ENCODE measurements at regions not wholly inside any gene's neighbourhood (a gene's known extent, or its start where the extent isn't known, plus 50 kb on each side); places are given as distances from the start of the nearest gene placed in this dataset.

- no peak overlapping the region for H3K4me3 ChIP-seq
- H3K4me1 Mint-ChIP-seq, result peaks cover 2% of the 10 kb centered on the region; the same call in 2 of the 3 replicates
- H3F3A ChIP-seq (replicated peaks; ENCODE audit: low read depth), result no peaks in the 10 kb centered on the region
- H2AFZ ChIP-seq, result no peak overlapping the region
- H3K27me3 Mint-ChIP-seq (ENCODE audit: insufficient read depth, low read depth, poor library complexity), result no peaks in the 10 kb centered on the region
- peaks cover 7% of the 10 kb centered on the region for H3K9me3 Mint-ChIP-seq
- H3K9me2 ChIP-seq (ENCODE audit: insufficient read depth), result peaks cover 11% of the 10 kb centered on the region; the same call in 1 of the 2 replicates
- H3K79me2 ChIP-seq (replicated peaks; ENCODE audit: insufficient read depth), result no peaks in the 10 kb centered on the region
- H3K27me3 ChIP-seq (ENCODE audit: insufficient read depth), result no peaks in the 10 kb centered on the region
- H3K4me2 ChIP-seq, result no peak overlapping the region
- H3K4me3 Mint-ChIP-seq, result no peak overlapping the region
- H3K36me3 Mint-ChIP-seq (ENCODE audit: low read depth), result peaks cover 5% of the 10 kb centered on the region; the same call in 2 of the 3 replicates
- ATAC-seq (no peak), DNase-seq (ENCODE audit: low spot score) (no peak)
- no peak overlapping the region for H3K27ac Mint-ChIP-seq
- no peak overlapping the region for H3K27ac ChIP-seq (ENCODE audit: low read depth)
- TF ChIP-seq, protein P1, sequence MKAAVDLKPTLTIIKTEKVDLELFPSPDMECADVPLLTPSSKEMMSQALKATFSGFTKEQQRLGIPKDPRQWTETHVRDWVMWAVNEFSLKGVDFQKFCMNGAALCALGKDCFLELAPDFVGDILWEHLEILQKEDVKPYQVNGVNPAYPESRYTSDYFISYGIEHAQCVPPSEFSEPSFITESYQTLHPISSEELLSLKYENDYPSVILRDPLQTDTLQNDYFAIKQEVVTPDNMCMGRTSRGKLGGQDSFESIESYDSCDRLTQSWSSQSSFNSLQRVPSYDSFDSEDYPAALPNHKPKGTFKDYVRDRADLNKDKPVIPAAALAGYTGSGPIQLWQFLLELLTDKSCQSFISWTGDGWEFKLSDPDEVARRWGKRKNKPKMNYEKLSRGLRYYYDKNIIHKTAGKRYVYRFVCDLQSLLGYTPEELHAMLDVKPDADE (IDR thresholded peaks at IDR 0.05), result no peak
- TF ChIP-seq REST (IDR thresholded peaks at IDR 0.05; ENCODE audit: unreplicated experiment) (no peak), EZH2phosphoT487 (IDR thresholded peaks at IDR 0.05; ENCODE audit: unreplicated experiment) (no peak), ZNF331 (CRISPR knock-in tag; IDR thresholded peaks at IDR 0.05; ENCODE audit: low read depth) (no peak), STAT1 (IDR thresholded peaks at IDR 0.05; ENCODE audit: unreplicated experiment) (no peak), NANOG (IDR thresholded peaks at IDR 0.05; ENCODE audit: borderline replicate concordance) (no peak), POLR2AphosphoS5 (IDR thresholded peaks at IDR 0.05; ENCODE audit: low read depth) (no peak), CTCF (conservative IDR thresholded peaks at IDR 0.05; ENCODE audit: low read depth in 2 of 2) (no peak), ZNF114 (CRISPR knock-in tag; IDR thresholded peaks at IDR 0.05) (no peak), EZH2 (IDR thresholded peaks at IDR 0.05; ENCODE audit: low read depth, unreplicated experiment) (no peak), JUNB (IDR thresholded peaks at IDR 0.05; ENCODE audit: unreplicated experiment) (no peak), CREB1 (CRISPR knock-in tag; IDR thresholded peaks at IDR 0.05; ENCODE audit: low read depth) (no peak)
- TF ChIP-seq, protein P2, sequence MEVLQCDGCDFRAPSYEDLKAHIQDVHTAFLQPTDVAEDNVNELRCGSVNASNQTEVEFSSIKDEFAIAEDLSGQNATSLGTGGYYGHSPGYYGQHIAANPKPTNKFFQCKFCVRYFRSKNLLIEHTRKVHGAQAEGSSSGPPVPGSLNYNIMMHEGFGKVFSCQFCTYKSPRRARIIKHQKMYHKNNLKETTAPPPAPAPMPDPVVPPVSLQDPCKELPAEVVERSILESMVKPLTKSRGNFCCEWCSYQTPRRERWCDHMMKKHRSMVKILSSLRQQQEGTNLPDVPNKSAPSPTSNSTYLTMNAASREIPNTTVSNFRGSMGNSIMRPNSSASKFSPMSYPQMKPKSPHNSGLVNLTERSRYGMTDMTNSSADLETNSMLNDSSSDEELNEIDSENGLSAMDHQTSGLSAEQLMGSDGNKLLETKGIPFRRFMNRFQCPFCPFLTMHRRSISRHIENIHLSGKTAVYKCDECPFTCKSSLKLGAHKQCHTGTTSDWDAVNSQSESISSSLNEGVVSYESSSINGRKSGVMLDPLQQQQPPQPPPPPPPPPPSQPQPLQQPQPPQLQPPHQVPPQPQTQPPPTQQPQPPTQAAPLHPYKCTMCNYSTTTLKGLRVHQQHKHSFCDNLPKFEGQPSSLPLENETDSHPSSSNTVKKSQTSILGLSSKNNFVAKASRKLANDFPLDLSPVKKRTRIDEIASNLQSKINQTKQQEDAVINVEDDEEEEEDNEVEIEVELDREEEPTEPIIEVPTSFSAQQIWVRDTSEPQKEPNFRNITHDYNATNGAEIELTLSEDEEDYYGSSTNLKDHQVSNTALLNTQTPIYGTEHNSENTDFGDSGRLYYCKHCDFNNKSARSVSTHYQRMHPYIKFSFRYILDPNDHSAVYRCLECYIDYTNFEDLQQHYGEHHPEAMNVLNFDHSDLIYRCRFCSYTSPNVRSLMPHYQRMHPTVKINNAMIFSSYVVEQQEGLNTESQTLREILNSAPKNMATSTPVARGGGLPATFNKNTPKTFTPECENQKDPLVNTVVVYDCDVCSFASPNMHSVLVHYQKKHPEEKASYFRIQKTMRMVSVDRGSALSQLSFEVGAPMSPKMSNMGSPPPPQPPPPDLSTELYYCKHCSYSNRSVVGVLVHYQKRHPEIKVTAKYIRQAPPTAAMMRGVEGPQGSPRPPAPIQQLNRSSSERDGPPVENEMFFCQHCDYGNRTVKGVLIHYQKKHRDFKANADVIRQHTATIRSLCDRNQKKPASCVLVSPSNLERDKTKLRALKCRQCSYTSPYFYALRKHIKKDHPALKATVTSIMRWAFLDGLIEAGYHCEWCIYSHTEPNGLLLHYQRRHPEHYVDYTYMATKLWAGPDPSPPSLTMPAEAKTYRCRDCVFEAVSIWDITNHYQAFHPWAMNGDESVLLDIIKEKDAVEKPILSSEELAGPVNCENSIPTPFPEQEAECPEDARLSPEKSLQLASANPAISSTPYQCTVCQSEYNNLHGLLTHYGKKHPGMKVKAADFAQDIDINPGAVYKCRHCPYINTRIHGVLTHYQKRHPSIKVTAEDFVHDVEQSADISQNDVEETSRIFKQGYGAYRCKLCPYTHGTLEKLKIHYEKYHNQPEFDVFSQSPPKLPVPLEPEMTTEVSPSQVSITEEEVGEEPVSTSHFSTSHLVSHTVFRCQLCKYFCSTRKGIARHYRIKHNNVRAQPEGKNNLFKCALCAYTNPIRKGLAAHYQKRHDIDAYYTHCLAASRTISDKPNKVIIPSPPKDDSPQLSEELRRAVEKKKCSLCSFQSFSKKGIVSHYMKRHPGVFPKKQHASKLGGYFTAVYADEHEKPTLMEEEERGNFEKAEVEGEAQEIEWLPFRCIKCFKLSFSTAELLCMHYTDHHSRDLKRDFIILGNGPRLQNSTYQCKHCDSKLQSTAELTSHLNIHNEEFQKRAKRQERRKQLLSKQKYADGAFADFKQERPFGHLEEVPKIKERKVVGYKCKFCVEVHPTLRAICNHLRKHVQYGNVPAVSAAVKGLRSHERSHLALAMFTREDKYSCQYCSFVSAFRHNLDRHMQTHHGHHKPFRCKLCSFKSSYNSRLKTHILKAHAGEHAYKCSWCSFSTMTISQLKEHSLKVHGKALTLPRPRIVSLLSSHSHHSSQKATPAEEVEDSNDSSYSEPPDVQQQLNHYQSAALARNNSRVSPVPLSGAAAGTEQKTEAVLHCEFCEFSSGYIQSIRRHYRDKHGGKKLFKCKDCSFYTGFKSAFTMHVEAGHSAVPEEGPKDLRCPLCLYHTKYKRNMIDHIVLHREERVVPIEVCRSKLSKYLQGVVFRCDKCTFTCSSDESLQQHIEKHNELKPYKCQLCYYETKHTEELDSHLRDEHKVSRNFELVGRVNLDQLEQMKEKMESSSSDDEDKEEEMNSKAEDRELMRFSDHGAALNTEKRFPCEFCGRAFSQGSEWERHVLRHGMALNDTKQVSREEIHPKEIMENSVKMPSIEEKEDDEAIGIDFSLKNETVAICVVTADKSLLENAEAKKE (CRISPR knock-in tag; IDR thresholded peaks at IDR 0.05), result no peak
- no peaks in the 10 kb centered on the region for H4K20me1 ChIP-seq (replicated peaks; ENCODE audit: insufficient read depth)
- H3K4me1 ChIP-seq (ENCODE audit: insufficient read depth), result no peaks in the 10 kb centered on the region
- H3K36me3 ChIP-seq (ENCODE audit: insufficient read depth), result no peaks in the 10 kb centered on the region; the same call in 1 of the 2 replicates
Measured at GRCh38 chr3:118529554-118529953, 505.1 kb downstream of the IGSF11 start.

All from GM23338 (cell line).